Activated CD4-positive, CD25-positive, alpha-beta regulatory T cell treated with anti-CD3 and anti-CD28 coated beads, Interleukin-2, amount 50 U/mL, for 24 hours (primary cell): ENCODE measurements at regions not wholly inside any gene's neighbourhood (a gene's known extent, or its start where the extent isn't known, plus 50 kb on each side); places are given as distances from the start of the nearest gene placed in this dataset.
A peak's percentile ranks its signal among the peaks of the same experiment; 100 is the strongest.
"Not testable (repeated sequence)": the region's sequence is repeated elsewhere in the genome, so short reads cannot be mapped to it uniquely, and the experiment has no call there.

Experiments
- ATAC-seq, 2 donors: fragments of 150-1000 bp; cut with Tn5 transposase; one replicate each; pipeline ENCODE4 v1.10.0; 2021; ENCODE audit warnings: mild to moderate bottlenecking in 1 of 2, moderate library complexity in 1 of 2

GRCh38 chr16:21422824-21423223, 144.7 kb upstream of the CRYM start:
- not testable (repeated sequence) for ATAC-seq

DNA sequence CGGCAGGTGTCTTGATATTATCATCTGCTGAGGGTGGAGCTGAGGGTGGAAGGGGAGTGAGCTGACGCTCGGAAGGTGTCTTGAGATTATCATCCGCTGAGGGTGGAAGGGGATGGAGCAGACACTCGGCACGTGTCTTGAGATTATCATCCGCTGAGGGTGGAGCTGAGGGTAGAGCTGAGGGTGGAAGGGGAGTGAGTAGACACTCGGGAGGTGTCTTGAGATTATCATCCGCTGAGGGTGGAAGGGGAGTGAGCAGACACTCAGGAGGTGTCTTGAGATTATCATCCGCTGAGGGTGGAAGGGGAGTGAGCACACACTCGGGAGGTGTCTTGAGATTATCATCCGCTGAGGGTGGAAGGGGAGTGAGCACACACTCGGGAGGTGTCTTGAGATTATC, 126.6 kb upstream of the CRYM start:
- not testable (repeated sequence) for ATAC-seq

DNA sequence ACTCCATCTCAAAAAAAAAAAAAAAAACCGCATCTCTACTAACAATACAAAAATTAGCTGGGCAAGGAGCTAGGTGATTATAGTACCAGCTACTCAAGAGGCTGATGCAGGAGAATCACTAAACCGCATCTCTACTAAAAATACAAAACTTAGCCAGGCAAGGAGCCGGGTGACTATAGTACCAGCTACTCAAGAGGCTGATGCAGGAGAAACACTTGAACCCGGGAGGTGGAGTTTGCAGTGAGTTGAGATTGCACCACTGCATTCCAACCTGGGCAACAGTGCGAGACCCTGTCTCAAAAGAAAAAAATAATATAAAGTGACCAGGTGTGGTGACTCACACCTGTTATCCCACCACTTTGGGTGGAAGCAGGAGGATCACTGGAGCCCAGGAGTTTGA, 119.8 kb upstream of the CRYM start:
- ATAC-seq: not testable (repeated sequence)

DNA sequence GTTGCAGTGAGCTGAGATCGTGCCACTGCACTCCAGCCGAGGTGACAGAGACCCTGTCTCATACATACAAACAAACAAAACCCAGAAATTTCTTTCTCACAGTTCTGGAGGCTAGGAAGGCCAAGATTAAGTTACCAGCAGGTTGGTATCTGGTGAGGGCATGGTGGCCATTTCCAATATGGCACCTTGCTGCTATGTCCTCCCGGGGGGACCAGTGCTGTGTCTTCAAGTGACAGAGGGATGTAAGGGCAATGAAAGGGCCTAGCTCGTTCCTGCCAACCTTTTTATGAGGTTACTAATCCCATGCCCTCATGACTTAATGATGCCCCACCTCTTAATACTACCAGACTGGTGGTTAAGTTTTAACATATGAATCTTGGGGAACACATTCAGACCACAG, 118.5 kb upstream of the CRYM start:
- not testable (repeated sequence) for ATAC-seq

DNA sequence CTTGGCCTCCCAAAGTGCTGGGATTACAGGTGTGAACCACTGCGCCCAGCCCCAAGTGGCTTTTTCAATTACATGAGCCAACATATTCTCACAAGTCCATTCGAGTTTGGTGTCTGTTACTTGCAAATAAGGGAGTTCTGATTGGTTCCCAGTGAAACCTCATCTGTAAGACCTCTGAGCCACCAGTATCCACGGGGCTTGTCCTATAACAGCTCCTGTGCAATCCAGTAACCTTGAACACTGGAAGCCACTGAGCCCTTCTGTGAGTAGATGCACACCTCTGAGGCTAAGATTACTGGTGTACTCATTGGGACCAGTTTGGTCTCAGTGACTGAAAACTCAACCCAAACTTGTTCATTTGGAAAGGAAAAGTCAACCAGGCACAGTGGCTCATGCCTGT, 112.5 kb upstream of the CRYM start:
- ATAC-seq: not testable (repeated sequence)

GRCh38 chr16:21389860-21390259, 111.8 kb upstream of the CRYM start:
- ATAC-seq: not testable (repeated sequence)

GRCh38 chr16:21387757-21388156, 109.7 kb upstream of the CRYM start:
- not testable (repeated sequence) for ATAC-seq

GRCh38 chr16:21386201-21386915, 108.3 kb upstream of the CRYM start:
- ATAC-seq: not testable (repeated sequence)

- not testable (repeated sequence) for ATAC-seq
These were observed 105.6 kb upstream of the CRYM start for GRCh38 chr16:21383682-21384081.

DNA sequence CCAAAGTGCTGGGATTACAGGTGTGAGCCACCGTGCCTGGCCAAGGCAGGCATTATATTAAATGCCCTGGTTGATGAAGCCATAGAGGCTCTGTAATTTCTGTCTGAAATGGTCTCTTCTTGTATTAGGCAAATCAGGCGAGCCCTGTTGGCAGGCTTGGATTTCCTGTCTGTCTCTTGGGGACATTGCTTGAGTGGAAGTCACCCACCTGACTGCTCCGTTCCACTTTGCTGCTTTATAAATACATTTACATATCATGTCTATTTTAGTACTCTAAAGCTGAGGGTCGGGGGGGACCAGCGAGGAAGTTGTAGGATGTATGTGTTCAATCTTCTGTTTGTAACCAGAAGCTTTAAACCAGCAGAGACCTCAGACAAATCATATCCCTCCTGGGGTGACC, 101.6 kb upstream of the CRYM start:
- ATAC-seq: not testable (repeated sequence)

DNA sequence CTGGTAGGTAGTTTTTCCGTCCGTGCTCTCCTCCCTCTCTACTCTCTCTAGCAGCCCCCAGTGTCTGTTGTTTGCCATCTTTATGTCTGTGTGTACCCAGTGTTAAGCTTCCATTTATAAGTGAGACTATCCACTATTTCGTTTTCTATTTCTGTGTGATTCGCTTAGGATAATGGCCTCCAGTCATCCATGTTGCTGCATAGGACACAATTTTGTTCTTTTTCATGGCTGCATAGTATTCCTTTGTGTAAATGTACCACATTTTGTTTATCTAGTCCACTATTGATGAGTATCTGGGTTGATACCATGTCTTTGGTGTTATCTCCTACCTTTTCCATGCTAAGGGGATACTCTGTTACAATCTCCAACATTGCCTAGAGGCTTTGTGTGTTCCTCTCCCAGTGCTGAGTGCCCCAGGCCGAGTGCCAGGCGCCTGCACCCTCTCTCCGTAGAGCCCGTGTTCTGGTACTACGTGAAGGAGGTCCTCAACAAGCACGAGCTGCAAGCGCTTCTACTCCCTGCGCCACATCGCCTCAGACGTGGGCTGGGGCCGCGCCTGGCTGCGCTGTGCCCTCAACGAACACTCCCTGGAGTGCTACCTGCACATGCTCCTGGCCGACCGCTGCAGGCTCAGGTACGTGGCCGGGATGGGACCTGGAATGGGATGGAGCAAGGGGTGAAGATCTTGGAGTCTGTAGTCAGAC, 98.3 kb upstream of the CRYM start:
- ATAC-seq: not testable (repeated sequence)

- ATAC-seq: not testable (repeated sequence)
These were observed 97.2 kb upstream of the CRYM start for GRCh38 chr16:21375334-21375733.

DNA sequence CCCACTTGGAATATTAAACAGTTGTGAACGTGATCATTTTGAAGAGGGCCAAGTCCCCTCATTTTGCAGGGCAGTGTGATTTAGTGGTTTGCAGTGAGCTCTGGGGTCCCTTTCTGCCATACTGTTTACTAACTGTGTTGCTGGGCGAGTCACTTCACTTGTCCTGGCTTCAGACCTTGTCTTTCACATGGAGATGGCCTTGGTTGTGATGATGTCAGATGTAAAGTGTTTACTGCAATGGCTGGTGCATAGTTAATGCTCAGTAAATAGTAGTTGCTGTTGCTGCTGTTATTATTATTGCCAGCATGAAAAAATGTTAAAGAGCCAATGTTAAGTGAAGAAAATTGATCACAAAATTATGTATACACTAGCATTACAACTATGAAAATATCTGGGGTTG, 95.4 kb upstream of the CRYM start:
- ATAC-seq: not testable (repeated sequence)

- ATAC-seq: not testable (repeated sequence)
These were observed 94.8 kb upstream of the CRYM start for GRCh38 chr16:21372862-21373261.

GRCh38 chr16:21372162-21372835, 94.2 kb upstream of the CRYM start:
- not testable (repeated sequence) for ATAC-seq

- not testable (repeated sequence) for ATAC-seq
These were observed 92.7 kb upstream of the CRYM start for GRCh38 chr16:21370791-21371190.

DNA sequence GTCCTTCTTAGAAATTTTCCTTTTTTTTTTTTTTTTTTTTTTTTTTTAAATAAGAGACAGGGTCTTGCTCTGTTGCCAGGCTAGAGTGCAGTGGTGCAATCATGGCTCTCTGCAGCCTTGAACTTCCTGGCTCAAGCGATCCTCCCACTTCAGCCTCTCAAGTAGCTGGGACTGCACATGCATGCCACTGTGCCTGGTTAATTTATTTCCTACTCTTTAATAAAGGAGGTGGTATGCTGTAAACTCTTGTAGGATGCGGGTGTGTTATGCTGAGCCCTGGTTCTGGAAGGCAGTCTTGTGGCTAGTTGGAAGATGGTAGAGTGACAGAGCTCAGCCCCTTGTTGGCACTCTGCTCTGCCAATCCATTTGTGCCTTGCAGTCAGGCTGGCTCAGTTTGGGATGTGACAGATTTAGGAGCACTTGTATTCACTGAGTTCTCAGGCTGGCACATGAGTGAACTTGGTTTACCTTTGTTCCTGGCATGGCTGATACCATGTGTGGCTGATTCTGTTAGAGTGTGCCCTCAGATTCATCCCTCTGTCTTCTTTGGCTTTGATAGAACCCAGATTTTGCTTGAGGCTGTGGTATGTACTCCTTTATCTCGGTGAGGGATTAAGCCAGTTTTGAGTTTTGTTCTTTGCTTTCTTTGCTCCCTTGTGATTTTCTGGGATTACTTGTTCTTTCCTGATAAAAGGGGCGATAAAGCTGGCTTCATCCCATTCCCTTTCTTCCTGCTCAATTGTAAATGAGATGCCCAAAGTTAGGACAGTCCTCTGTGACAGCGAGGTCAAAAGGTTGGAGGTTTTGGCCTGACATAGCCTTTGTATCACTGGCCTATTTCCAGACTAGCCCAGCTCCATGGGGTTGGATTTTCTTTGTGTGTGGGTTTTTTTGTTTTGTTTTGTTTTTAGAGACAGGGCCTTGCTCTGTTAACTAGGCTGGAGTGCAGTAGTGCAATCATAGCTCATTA, 91.2 kb upstream of the CRYM start:
- ATAC-seq: not testable (repeated sequence)

GRCh38 chr16:21367733-21368421, 89.8 kb upstream of the CRYM start:
- ATAC-seq: not testable (repeated sequence)

GRCh38 chr16:21366998-21367397, 88.9 kb upstream of the CRYM start:
- ATAC-seq: peak in 1 of 2 donors; percentile 36

- not testable (repeated sequence) for ATAC-seq
These were observed 87.5 kb upstream of the CRYM start for GRCh38 chr16:21365541-21365940.

- ATAC-seq: not testable (repeated sequence)
These were observed 85.6 kb upstream of the CRYM start for GRCh38 chr16:21363550-21364223.
